ENCODE measurements at regions not wholly inside any gene's neighbourhood (a gene's known extent, or its start where the extent isn't known, plus 50 kb on each side); places are given as distances from the start of the nearest gene placed in this dataset.

DNA sequence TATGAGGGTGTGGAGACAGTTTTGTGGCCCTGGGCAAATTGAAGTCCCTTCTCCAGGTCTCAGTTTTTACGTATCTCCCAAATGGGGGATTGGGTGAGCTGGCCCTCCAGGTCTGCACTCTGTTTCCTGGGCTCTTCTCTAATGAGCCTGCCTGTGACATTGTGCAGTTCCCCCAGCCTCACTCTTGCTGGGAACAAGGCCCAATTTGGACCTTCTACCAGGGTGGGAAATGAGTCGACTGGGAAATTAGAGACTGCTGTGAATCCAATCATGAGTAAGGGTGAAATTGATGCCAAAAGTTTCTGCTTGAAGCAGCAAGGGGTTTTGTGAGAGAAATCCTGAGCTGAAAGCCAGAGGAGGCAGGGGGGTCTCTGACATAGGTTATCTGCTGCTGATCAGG lies 71.5 kb upstream of the KSR1 start:
- no peak for TF ChIP-seq ZFP3 (CRISPR knock-in tag; IDR thresholded peaks at IDR 0.05)
- peak; percentile 2; the same call in 2 of the 3 replicates for ATAC-seq

DNA sequence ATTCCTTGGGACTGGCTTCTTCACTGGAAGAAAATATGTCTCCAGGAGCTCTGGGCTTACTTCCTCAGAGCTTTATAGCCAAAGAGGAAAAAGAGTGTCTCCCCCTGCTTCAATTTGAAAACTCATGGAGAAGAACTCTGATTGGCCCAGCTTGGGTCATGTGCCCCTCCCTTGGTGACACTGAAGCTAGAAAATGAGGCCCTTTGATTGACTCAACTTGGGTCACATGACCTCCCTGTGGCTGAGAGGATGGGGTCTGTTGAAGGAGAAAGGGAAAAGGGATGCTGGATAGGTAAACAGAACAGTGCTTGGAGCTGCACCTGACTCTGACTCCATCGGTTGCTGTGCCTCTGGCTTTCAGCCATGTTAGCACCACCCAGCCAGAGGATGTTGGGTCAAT lies 70.6 kb upstream of the KSR1 start:
- no peak for ATAC-seq
- TF ChIP-seq ZFP3 (CRISPR knock-in tag; IDR thresholded peaks at IDR 0.05), result no peak
- TF ChIP-seq SNAI2 (CRISPR knock-in tag; IDR thresholded peaks at IDR 0.05), result no peak
- no peak for TF ChIP-seq TOX (CRISPR knock-in tag; IDR thresholded peaks at IDR 0.05; ENCODE audit: borderline replicate concordance)
- TF ChIP-seq ZFP30 (CRISPR knock-in tag; IDR thresholded peaks at IDR 0.05), result no peak
- no peak for TF ChIP-seq TSHZ2 (CRISPR knock-in tag; IDR thresholded peaks at IDR 0.05)
- TF ChIP-seq PPARA (CRISPR knock-in tag; IDR thresholded peaks at IDR 0.05; ENCODE audit: borderline replicate concordance), result no peak
- no peak for TF ChIP-seq TCF4 (CRISPR knock-in tag; IDR thresholded peaks at IDR 0.05; ENCODE audit: borderline replicate concordance)
- TF ChIP-seq ARNTL (CRISPR knock-in tag; IDR thresholded peaks at IDR 0.05; ENCODE audit: borderline replicate concordance, low read depth), result no peak
- TF ChIP-seq ZC3H10 (CRISPR knock-in tag; IDR thresholded peaks at IDR 0.05), result no peak
- TF ChIP-seq ZNF565 (CRISPR knock-in tag; conservative IDR thresholded peaks at IDR 0.05; ENCODE audit: low read depth), result no peak
- no peak for TF ChIP-seq OSR1 (CRISPR knock-in tag; IDR thresholded peaks at IDR 0.05)
- TF ChIP-seq RARB (CRISPR knock-in tag; IDR thresholded peaks at IDR 0.05), result no peak
- no peak for TF ChIP-seq CSRNP3 (CRISPR knock-in tag; IDR thresholded peaks at IDR 0.05)
- no peak for TF ChIP-seq GLIS3 (CRISPR knock-in tag; IDR thresholded peaks at IDR 0.05)
- TF ChIP-seq ESRRG (CRISPR knock-in tag; IDR thresholded peaks at IDR 0.05), result no peak
- TF ChIP-seq, protein P1, sequence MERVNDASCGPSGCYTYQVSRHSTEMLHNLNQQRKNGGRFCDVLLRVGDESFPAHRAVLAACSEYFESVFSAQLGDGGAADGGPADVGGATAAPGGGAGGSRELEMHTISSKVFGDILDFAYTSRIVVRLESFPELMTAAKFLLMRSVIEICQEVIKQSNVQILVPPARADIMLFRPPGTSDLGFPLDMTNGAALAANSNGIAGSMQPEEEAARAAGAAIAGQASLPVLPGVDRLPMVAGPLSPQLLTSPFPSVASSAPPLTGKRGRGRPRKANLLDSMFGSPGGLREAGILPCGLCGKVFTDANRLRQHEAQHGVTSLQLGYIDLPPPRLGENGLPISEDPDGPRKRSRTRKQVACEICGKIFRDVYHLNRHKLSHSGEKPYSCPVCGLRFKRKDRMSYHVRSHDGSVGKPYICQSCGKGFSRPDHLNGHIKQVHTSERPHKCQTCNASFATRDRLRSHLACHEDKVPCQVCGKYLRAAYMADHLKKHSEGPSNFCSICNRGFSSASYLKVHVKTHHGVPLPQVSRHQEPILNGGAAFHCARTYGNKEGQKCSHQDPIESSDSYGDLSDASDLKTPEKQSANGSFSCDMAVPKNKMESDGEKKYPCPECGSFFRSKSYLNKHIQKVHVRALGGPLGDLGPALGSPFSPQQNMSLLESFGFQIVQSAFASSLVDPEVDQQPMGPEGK (CRISPR knock-in tag; IDR thresholded peaks at IDR 0.05; ENCODE audit: borderline replicate concordance), result no peak
- no peak for TF ChIP-seq ISL1 (CRISPR knock-in tag; IDR thresholded peaks at IDR 0.05)
- no peak for TF ChIP-seq ZNF70 (CRISPR knock-in tag; IDR thresholded peaks at IDR 0.05)

- TF ChIP-seq PPARA (CRISPR knock-in tag; IDR thresholded peaks at IDR 0.05; ENCODE audit: borderline replicate concordance) (no peak), SNAI2 (CRISPR knock-in tag; IDR thresholded peaks at IDR 0.05) (no peak), RARB (CRISPR knock-in tag; IDR thresholded peaks at IDR 0.05) (no peak), ZNF565 (CRISPR knock-in tag; conservative IDR thresholded peaks at IDR 0.05; ENCODE audit: low read depth) (no peak), CSDC2 (CRISPR knock-in tag; IDR thresholded peaks at IDR 0.05) (no peak), CSRNP3 (CRISPR knock-in tag; IDR thresholded peaks at IDR 0.05) (no peak)
- TF ChIP-seq, protein P1 (CRISPR knock-in tag; IDR thresholded peaks at IDR 0.05; ENCODE audit: borderline replicate concordance), result no peak
Observed at GRCh38 chr17:27386206-27387075, 69.8 kb upstream of the KSR1 start.

More at GRCh38 chr17:27386206-27387075, 69.8 kb upstream of the KSR1 start:
- ATAC-seq, result no peak
